HEK293T (cell line): ENCODE measurements at regions not wholly inside any gene's neighbourhood (a gene's known extent, or its start where the extent isn't known, plus 50 kb on each side); places are given as distances from the start of the nearest gene placed in this dataset.

Source experiments
- CTBP1 ChIP-seq: fragments of 450-650 bp; IDR thresholded peaks from 2 replicates; pipeline ENCODE4 v1.6.1; 2016; ENCODE audit warnings: borderline replicate concordance
- FOXM1 ChIP-seq: fragments of 450-650 bp; IDR thresholded peaks from 2 replicates; pipeline ENCODE4 v1.6.1; 2017; ENCODE audit warnings: mild to moderate bottlenecking, borderline replicate concordance
- ZNF384 ChIP-seq: fragments of 450-650 bp; IDR thresholded peaks from 2 replicates; pipeline ENCODE4 v1.6.1; 2016

DNA sequence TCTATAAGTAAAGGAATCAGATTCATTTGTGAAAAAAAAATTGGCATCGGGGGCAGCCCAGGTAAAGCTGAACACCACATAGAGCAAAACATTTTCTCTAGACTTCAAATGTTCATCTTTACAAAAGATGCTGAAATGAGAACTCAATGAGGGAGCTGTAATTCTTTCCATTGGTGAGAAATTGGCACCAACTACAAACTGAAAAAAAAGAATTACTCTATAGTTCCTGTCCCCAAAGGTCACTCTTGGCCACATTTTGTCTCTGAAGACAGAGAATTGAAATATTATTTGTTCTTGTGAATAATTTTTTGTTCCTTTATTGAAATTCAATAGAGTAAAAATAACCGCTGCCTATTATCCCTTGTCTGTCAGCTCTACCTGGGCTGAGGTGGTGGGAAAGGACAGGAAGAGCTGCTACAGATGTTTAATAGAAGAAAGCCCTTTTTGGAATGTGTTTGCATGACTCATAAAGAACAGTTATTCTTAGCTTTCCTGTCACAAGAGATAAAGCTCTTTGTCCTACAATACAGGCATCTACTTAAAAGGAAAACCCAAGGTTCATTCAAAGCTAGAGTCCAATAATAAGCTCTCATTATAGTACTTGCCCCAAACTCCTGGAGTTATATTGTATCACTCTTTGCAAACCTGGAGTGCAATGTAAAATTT, 380.1 kb upstream of the KITLG start:
- TF ChIP-seq FOXM1 (no peak), CTBP1 (no peak), ZNF384 (no peak)
